ENCODE measurements at regions not wholly inside any gene's neighbourhood (a gene's known extent, or its start where the extent isn't known, plus 50 kb on each side); places are given as distances from the start of the nearest gene placed in this dataset.

DNA sequence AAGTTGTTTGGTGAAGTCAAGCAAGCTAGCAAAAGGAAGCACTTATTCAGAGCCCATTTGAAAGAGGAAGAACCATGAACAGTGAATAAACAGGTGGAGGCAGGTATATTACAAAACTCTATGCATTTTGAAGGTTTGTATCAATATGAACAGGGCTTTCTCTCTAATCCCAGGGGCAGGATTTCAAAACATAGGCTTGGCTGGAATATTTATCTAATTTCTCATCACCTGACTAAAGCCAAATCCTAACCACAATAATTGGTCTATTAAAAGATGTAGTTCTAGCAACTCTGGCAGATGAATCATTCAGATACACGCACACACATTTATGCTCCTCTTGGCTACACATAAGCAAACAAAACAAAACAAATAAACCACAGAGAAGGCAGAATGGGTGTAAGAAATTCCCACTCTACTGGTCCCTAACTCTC is 554.4 kb downstream of the INHBA start:
- TF ChIP-seq NRF1 (IDR thresholded peaks at IDR 0.05; ENCODE audit: low read depth, low read length) (no peak), POLR2AphosphoS5 (IDR thresholded peaks at IDR 0.05; ENCODE audit: low read depth, low read length) (no peak; the same call in 1 of the 2 replicates), GATA2 (CRISPR knock-in tag; IDR thresholded peaks at IDR 0.05) (no peak), GABPA (IDR thresholded peaks at IDR 0.05; ENCODE audit: low read depth) (no peak), SIN3A (IDR thresholded peaks at IDR 0.05; ENCODE audit: borderline replicate concordance, low read depth, low read length) (no peak), RCOR1 (IDR thresholded peaks at IDR 0.05; ENCODE audit: low read length) (no peak), RFX5 (IDR thresholded peaks at IDR 0.05; ENCODE audit: low read length) (no peak), EZH2phosphoT487 (IDR thresholded peaks at IDR 0.05; ENCODE audit: borderline replicate concordance, low read depth) (no peak)
- TF ChIP-seq, protein P1, sequence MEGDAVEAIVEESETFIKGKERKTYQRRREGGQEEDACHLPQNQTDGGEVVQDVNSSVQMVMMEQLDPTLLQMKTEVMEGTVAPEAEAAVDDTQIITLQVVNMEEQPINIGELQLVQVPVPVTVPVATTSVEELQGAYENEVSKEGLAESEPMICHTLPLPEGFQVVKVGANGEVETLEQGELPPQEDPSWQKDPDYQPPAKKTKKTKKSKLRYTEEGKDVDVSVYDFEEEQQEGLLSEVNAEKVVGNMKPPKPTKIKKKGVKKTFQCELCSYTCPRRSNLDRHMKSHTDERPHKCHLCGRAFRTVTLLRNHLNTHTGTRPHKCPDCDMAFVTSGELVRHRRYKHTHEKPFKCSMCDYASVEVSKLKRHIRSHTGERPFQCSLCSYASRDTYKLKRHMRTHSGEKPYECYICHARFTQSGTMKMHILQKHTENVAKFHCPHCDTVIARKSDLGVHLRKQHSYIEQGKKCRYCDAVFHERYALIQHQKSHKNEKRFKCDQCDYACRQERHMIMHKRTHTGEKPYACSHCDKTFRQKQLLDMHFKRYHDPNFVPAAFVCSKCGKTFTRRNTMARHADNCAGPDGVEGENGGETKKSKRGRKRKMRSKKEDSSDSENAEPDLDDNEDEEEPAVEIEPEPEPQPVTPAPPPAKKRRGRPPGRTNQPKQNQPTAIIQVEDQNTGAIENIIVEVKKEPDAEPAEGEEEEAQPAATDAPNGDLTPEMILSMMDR (IDR thresholded peaks at IDR 0.05) = no peak
- TF ChIP-seq, protein P2, sequence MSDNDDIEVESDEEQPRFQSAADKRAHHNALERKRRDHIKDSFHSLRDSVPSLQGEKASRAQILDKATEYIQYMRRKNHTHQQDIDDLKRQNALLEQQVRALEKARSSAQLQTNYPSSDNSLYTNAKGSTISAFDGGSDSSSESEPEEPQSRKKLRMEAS (IDR thresholded peaks at IDR 0.05; ENCODE audit: low read depth) = no peak
- TF ChIP-seq, protein P3, sequence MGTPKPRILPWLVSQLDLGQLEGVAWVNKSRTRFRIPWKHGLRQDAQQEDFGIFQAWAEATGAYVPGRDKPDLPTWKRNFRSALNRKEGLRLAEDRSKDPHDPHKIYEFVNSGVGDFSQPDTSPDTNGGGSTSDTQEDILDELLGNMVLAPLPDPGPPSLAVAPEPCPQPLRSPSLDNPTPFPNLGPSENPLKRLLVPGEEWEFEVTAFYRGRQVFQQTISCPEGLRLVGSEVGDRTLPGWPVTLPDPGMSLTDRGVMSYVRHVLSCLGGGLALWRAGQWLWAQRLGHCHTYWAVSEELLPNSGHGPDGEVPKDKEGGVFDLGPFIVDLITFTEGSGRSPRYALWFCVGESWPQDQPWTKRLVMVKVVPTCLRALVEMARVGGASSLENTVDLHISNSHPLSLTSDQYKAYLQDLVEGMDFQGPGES (IDR thresholded peaks at IDR 0.05; ENCODE audit: low read depth, low read length) = no peak

All from SK-N-SH (cell line).